Naive thymus-derived CD8-positive, alpha-beta T cell (primary cell): ENCODE measurements at regions not wholly inside any gene's neighbourhood (a gene's known extent, or its start where the extent isn't known, plus 50 kb on each side); places are given as distances from the start of the nearest gene placed in this dataset.

Source experiments
- ATAC-seq, 2 donors: fragments of 150-1000 bp; cut with Tn5 transposase in 1 of 2; sonication (Bioruptor Pico), chemical (Tn5 transposase) in 1 of 2; 1 replicate in 1 of 2; 2 replicates in 1 of 2; pipeline ENCODE4 v1.10.0; 2021; ENCODE audit warnings: mild to moderate bottlenecking in 2 of 2, moderate library complexity in 2 of 2
- POLR2A ChIA-PET: fragments of 350-600 bp; sonication (Branson Sonifier 250); formaldehyde crosslinking; loops from one replicate; lab custom pipeline; 2021; ENCODE audit warnings: antibody characterized with exemption; lab: Charles Lee
- DNase-seq, 10 donors: peaks; one replicate each; pipeline versions ENCODE4 v3.0.0 to v3.0.0-alpha.2; 2020 to 2022
- H3K27ac Mint-ChIP-seq, 10 donors: one replicate each; pipeline ENCODE4 v1.8.0; 2020 to 2022; ENCODE audit warnings: mild to moderate bottlenecking in 10 of 10, mixed read lengths in 10 of 10, moderate library complexity in 4 of 10, inconsistent platforms in 1 of 10
- H3K27me3 Mint-ChIP-seq, 5 donors: one replicate each; pipeline ENCODE4 v1.8.0; 2021 to 2022; ENCODE audit warnings: mixed read lengths in 5 of 5
- H3K36me3 Mint-ChIP-seq, 3 donors: one replicate each; pipeline ENCODE4 v1.8.0; 2020 to 2022; ENCODE audit warnings: mixed read lengths in 3 of 3, mild to moderate bottlenecking in 2 of 3, inconsistent platforms in 1 of 3
- H3K4me1 Mint-ChIP-seq, 4 donors: one replicate each; pipeline ENCODE4 v1.8.0; 2021 to 2022; ENCODE audit warnings: mixed read lengths in 4 of 4
- H3K4me3 Mint-ChIP-seq, 10 donors: one replicate each; pipeline ENCODE4 v1.8.0; 2020 to 2022; ENCODE audit warnings: mild to moderate bottlenecking in 10 of 10, mixed read lengths in 10 of 10, moderate library complexity in 6 of 10, inconsistent platforms in 1 of 10
- H3K9me3 Mint-ChIP-seq, 9 donors: one replicate each; pipeline ENCODE4 v1.8.0; 2020 to 2022; ENCODE audit warnings: mixed read lengths in 9 of 9, mild to moderate bottlenecking in 3 of 9, inconsistent platforms in 1 of 9, moderate library complexity in 1 of 9

DNA sequence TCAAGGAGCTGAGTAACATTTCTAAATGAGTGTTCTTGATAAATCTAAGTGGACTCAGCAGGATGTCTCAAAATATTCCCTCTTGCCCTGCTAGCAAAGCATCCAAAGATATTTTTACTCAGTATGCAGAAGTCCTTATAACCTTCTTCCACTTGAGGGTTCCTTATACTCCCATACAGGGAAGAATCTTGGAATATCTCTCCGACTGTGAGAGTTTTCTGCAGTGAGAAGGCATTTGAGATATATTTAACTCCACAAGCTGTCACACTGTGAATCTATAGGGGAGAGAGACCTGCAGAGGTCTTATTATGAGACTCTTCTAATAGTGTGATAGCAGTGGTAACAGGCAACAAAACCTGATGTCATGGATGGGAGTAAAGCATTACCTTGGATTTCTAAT lies 1034.5 kb upstream of the PABPC4L start:
- no peaks in the 10 kb centered on the region for H3K36me3 Mint-ChIP-seq
- no peak overlapping the region for H3K27ac Mint-ChIP-seq
- POLR2A ChIA-PET, result no interaction called here
- DNase-seq (no peak), ATAC-seq (no peak)
- no peak overlapping the region for H3K4me3 Mint-ChIP-seq
- no peaks in the 10 kb centered on the region for H3K27me3 Mint-ChIP-seq
- H3K9me3 Mint-ChIP-seq, result peaks cover 0 to 10% (median 0%) of the 10 kb centered on the region in 9 donors
- H3K4me1 Mint-ChIP-seq, result no peaks in the 10 kb centered on the region

DNA sequence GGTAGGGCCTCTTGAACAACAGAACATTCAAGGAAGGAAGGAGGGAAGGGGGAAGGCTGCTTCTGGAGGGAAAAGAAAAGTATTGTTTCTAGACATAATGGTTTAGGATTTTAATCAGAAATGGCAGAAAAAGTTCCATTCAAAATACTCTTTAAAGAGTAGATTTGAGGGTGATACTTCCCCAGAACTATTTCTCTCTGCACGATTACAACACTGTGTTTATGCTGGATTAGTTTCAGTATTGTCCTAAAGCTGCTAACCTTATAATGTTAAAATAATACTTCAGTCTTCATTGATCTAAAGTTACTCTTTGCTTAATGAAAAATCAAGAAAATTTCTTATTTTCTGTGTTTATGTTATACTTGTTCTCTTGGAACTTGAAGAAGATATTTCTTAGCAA lies 1026.3 kb upstream of the PABPC4L start:
- ATAC-seq (no peak), DNase-seq (no peak)
- Mint-ChIP-seq H3K27ac (no peak overlapping the region), H3K36me3 (no peaks in the 10 kb centered on the region), H3K9me3 (peaks cover 0 to 23% (median 5%) of the 10 kb centered on the region in 9 donors), H3K27me3 (no peaks in the 10 kb centered on the region), H3K4me1 (no peaks in the 10 kb centered on the region), H3K4me3 (no peak overlapping the region)
- POLR2A ChIA-PET, result no interaction called here

DNA sequence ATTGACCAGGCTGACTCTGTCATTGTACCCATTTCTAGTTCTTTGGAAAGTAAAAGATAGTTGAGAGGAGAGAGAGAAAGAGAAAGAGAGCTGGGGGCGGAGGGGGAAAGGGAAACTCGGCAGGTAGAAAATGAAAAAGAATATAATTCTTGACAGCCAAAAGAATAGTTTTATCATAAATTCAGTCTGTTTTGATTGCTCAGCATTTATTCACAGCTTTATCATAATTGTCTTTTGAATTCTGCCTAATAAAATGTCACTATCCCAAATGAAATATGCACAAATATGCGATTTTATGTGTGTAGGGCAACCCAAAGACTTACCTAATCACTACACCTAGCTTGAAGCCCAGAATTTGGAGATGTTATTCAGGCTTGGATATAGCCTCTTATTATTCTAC lies 1024.0 kb upstream of the PABPC4L start:
- DNase-seq, result no peak
- H3K4me3 Mint-ChIP-seq, result no peak overlapping the region
- peaks cover 0 to 23% (median 5%) of the 10 kb centered on the region in 9 donors for H3K9me3 Mint-ChIP-seq
- ATAC-seq, result no peak
- POLR2A ChIA-PET, result no interaction called here
- H3K36me3 Mint-ChIP-seq, result no peaks in the 10 kb centered on the region
- no peaks in the 10 kb centered on the region for H3K4me1 Mint-ChIP-seq
- H3K27me3 Mint-ChIP-seq, result no peaks in the 10 kb centered on the region
- H3K27ac Mint-ChIP-seq, result no peak overlapping the region

DNA sequence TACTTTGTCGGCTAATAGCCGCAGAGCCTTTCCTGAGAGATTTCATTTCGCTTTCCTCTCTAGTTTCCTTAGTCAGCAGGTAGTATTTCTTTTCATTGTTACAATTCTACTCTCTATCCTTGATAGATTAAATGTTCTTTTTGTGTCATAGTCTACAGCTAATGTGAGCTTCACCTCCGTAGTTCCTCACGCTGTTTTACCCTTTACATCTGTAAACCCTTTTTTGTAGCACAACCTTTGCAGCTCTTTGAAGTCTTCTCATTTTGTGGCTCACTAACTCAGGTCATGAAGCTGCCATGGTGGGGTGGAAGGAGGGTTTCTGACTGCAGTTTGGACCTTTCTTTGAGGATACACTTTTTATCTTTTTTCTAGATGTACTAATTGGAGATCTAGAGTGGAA lies 1008.8 kb upstream of the PABPC4L start:
- Mint-ChIP-seq H3K4me1 (no peaks in the 10 kb centered on the region), H3K9me3 (peaks cover 0 to 26% (median 2%) of the 10 kb centered on the region in 9 donors), H3K27ac (no peak overlapping the region), H3K36me3 (no peaks in the 10 kb centered on the region), H3K4me3 (no peak overlapping the region), H3K27me3 (no peaks in the 10 kb centered on the region)
- DNase-seq (no peak), ATAC-seq (no peak)
- POLR2A ChIA-PET, result no interaction called here

DNA sequence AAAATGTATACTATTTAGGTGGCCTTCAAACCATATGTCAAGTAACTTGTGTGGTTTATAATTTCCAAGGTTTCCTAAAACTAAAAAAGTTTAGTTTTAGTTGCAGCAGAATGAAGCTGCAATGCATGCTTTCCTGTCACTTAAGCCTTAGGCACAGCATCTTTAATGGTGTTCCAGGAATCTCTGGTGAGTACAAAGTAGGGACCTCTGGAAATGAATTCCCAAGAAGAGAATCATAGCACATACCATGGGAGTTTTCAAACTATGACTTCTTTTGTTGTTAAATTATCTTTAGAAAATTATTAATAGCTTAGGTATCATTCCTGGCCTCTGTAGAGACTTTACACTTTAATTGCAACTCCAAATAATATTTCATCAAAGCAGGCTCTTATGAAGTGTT lies 1005.9 kb upstream of the PABPC4L start:
- DNase-seq (no peak), ATAC-seq (no peak)
- Mint-ChIP-seq H3K4me3 (no peak overlapping the region), H3K36me3 (no peaks in the 10 kb centered on the region), H3K27me3 (no peaks in the 10 kb centered on the region), H3K9me3 (peaks cover 0 to 12% (median 3%) of the 10 kb centered on the region in 9 donors), H3K27ac (no peak overlapping the region), H3K4me1 (no peaks in the 10 kb centered on the region)
- POLR2A ChIA-PET, result no interaction called here

DNA sequence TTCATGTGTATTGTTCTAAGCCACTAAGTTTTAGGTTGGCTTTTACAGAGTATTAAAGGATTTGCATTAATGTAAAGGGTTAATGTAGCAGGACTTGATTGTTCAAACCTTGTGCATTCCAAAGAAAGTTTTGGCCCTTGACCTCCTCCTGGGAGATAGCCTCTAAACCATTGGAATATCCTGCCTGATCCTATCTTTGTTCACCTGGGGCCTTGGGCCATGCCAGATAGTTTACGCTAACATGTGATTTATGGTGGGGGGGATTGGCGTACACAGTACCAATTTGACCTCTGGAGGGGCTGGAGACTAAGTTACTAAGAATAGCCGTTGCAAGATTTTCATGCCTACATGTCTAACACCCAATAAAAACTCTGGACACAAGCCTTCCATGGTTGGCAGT lies 1002.7 kb upstream of the PABPC4L start:
- ATAC-seq (no peak), DNase-seq (no peak)
- no peak overlapping the region for H3K27ac Mint-ChIP-seq
- no peaks in the 10 kb centered on the region for H3K4me1 Mint-ChIP-seq
- H3K4me3 Mint-ChIP-seq, result no peak overlapping the region
- POLR2A ChIA-PET, result no interaction called here
- H3K36me3 Mint-ChIP-seq, result no peaks in the 10 kb centered on the region
- H3K9me3 Mint-ChIP-seq, result peaks cover 0 to 6% (median 2%) of the 10 kb centered on the region in 9 donors
- H3K27me3 Mint-ChIP-seq, result no peaks in the 10 kb centered on the region

DNA sequence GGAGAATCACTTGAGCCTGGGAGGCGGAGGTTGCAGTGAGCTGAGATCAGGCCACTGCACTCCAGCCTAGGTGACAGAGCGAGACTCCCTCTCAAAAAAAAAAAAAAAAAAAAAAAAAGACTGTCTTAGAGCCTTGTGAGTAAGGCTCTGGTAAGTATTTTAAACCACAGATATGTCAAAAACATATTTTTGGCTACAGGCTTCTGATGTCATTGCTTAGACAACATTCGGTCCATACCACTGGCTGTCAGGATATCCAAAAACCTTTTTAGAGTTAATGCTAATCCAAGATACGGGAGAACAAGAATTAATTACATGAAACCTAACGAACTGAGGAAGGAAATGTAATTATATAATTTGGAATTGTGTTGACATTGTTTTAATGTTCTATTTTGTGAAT lies 999.5 kb upstream of the PABPC4L start:
- POLR2A ChIA-PET, result no interaction called here
- Mint-ChIP-seq H3K9me3 (peaks cover 0 to 6% (median 2%) of the 10 kb centered on the region in 9 donors), H3K4me1 (no peaks in the 10 kb centered on the region), H3K27me3 (no peaks in the 10 kb centered on the region), H3K4me3 (no peak overlapping the region), H3K36me3 (no peaks in the 10 kb centered on the region), H3K27ac (no peak overlapping the region)
- no peak for DNase-seq
- no peak for ATAC-seq

DNA sequence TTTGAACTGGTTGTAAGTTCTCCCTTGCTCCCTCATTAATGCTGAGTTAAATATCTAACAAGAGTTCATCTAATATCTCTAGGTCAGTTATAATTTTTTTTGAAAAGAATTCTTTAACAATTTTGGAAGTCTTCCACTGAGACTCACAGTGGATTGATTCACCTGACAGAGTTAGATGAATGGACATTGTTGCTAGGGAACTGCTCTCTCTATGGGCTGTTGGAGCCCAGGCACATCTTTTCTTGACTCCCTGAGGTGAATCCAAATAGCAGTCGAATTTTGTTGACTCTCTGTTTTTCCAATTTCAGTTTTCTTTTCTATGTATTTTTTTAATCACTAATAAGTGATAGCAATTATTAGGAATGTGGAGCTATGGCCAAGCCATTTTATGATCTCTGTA lies 996.1 kb upstream of the PABPC4L start:
- DNase-seq (no peak), ATAC-seq (no peak)
- no peak overlapping the region for H3K4me3 Mint-ChIP-seq
- POLR2A ChIA-PET, result no interaction called here
- no peaks in the 10 kb centered on the region for H3K4me1 Mint-ChIP-seq
- H3K36me3 Mint-ChIP-seq, result no peaks in the 10 kb centered on the region
- H3K9me3 Mint-ChIP-seq, result peaks cover 0 to 10% (median 1%) of the 10 kb centered on the region in 9 donors
- no peak overlapping the region for H3K27ac Mint-ChIP-seq
- no peaks in the 10 kb centered on the region for H3K27me3 Mint-ChIP-seq

DNA sequence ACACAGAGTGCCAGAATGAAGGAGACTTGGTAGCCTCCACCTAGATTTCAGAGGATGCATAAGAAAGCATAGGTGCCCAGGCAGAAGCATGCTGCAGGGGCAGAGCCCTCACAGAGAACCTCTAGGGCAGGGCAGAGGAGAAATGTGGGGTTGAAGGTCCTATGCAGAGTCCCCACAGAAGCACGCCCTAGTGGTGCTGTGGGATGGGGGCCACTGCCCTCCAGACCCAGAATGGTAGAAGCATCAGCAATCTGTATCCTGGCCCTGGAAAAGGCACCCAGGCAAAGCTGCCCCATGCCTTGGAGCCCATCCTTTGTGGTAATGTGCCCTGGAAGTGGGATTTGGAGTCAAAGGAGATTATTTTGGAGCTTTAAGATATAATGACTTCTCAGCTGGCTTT lies 992.9 kb upstream of the PABPC4L start:
- no peak for ATAC-seq
- H3K9me3 Mint-ChIP-seq, result peaks cover 0 to 15% (median 5%) of the 10 kb centered on the region in 9 donors
- H3K4me3 Mint-ChIP-seq, result no peak overlapping the region

DNA sequence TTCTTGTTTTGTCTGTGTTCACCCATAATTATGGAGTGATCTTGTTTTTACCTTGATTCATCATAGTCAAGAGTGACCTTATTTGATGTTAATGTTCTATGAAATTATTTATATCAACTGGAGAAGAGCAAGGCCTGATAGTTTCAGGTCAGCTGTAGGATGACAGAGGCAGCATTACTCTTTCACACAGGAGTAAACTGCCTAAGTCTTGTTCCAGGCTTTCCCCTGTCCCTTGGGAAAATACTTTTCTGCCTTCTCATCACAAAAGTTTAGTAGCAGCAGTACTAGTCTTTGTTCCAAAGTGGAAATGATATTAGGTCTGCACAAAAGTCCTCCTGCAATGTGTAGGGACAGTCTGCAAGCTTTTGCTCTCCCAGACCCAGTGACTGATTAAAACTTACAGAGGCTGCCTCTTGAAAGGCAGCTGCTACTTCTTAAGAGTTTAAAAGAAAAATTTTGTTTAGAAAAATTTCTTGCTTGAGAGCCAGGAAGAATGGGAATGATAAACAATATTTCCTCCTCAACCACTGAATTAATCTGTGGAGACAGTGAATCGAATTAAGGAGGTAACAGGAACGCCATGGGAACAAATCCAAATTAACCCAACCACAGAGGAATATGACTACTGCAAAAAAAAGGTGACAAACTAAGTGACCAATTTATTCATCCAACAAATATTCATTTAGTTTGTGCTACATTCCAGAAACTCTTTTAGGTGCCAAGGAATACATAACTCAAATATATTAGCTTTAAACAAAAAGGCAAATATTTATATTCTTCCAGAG lies 991.4 kb upstream of the PABPC4L start:
- Mint-ChIP-seq H3K27me3 (no peaks in the 10 kb centered on the region), H3K4me3 (no peak overlapping the region), H3K27ac (no peak overlapping the region), H3K4me1 (no peaks in the 10 kb centered on the region), H3K36me3 (no peaks in the 10 kb centered on the region), H3K9me3 (peaks cover 0 to 14% (median 6%) of the 10 kb centered on the region in 9 donors)
- ATAC-seq (no peak), DNase-seq (no peak)
- POLR2A ChIA-PET, result no interaction called here

More for the DNA sequence above, 992.9 kb upstream of the PABPC4L start:
- H3K27ac Mint-ChIP-seq, result no peak overlapping the region
- no peaks in the 10 kb centered on the region for H3K4me1 Mint-ChIP-seq
- H3K27me3 Mint-ChIP-seq, result no peaks in the 10 kb centered on the region
- DNase-seq, result no peak
- no peaks in the 10 kb centered on the region for H3K36me3 Mint-ChIP-seq
- POLR2A ChIA-PET, result no interaction called here

DNA sequence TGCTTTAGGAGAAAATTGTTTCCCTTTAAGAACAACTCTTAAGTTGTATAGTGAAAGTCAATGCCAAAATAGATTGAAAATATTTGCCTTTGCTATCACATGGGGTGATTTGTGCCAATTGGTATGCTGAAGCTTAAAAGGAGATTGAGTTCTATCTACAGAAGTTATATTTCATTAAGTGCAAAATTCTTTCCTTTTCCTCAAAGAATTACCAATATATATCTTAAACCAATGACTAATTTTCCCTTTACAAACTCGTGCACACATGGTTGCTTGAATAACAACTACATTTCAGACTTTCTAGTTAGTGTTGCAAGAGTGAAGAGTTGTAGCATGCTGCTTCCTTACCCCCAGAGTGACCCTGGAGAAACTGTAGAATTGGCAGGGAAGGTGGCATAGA lies 990.0 kb upstream of the PABPC4L start:
- Mint-ChIP-seq H3K4me1 (no peaks in the 10 kb centered on the region), H3K36me3 (no peaks in the 10 kb centered on the region), H3K4me3 (no peak overlapping the region), H3K9me3 (peaks cover 0 to 15% (median 6%) of the 10 kb centered on the region in 9 donors), H3K27me3 (no peaks in the 10 kb centered on the region), H3K27ac (no peak overlapping the region)
- DNase-seq (no peak), ATAC-seq (no peak)
- POLR2A ChIA-PET, result no interaction called here

DNA sequence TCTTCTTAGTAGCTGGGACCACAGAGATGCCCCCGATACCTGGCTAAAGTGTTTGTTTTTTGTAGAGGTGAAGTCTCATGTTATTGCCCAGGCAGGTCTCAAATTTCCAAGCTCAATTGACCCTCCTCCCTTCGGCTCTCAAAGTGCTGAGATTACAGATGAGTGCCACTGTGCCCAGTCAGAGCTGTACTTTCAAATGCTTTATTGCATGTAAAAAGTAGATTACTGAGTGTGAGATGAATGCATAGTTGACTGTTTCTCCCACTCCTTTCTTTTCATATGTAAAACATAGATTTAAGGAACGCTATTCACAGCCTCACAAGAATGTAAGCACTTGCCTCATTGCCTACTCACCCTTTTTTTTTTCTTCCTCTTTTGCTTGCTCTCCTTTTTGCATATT lies 984.4 kb upstream of the PABPC4L start:
- ATAC-seq (no peak), DNase-seq (no peak)
- POLR2A ChIA-PET, result no interaction called here
- Mint-ChIP-seq H3K4me3 (no peak overlapping the region), H3K36me3 (no peaks in the 10 kb centered on the region), H3K27ac (no peak overlapping the region), H3K9me3 (peaks cover 2 to 14% (median 8%) of the 10 kb centered on the region in 9 donors), H3K27me3 (no peaks in the 10 kb centered on the region), H3K4me1 (no peaks in the 10 kb centered on the region)

DNA sequence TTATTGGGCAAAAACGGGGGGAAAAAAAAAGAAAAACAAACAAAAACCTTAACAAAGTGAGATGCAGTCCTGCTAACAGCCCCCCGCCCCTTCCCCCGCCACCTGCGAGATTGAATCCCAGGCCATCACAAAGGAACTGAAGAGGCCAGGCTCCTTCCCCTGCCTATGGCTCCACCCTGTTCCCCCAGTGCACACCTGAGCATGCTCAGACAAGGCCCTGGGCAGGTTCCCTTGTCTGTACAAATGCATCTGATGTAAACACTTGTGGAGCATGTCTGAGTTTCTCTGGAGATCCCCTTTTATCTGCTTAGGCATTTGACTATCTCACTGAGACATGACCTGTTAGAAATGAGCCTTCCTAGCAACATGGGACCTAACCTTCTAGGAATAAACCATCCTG lies 983.7 kb upstream of the PABPC4L start:
- Mint-ChIP-seq H3K27me3 (no peaks in the 10 kb centered on the region), H3K9me3 (peaks cover 3 to 21% (median 11%) of the 10 kb centered on the region in 9 donors), H3K4me3 (no peak overlapping the region), H3K27ac (no peak overlapping the region), H3K4me1 (no peaks in the 10 kb centered on the region), H3K36me3 (no peaks in the 10 kb centered on the region)
- DNase-seq (no peak), ATAC-seq (no peak)
- POLR2A ChIA-PET, result no interaction called here

DNA sequence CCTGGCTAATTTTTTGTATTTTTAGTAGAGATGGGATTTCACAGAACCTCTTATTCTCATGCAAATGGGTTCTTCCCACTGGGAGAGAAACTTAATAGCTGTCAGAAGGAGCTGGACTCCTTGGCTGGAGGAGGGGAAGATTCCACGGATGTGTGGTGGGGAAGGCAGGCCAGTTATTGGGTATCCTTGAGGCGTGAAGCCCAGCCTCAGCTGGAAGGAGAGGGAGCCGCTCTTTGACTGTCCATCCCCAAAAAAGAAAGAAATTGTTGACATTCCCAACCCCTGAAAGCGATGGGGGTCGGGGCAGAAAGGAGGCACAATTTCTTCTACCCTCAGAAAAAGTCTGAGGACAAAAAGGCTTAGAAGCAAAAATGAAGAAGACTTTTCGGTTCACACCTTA lies 983.1 kb upstream of the PABPC4L start:
- no peaks in the 10 kb centered on the region for H3K36me3 Mint-ChIP-seq
- peaks cover 0 to 23% (median 11%) of the 10 kb centered on the region in 9 donors for H3K9me3 Mint-ChIP-seq
- ATAC-seq (no peak), DNase-seq (no peak)
- POLR2A ChIA-PET, result no interaction called here
- no peaks in the 10 kb centered on the region for H3K27me3 Mint-ChIP-seq
- H3K4me1 Mint-ChIP-seq, result no peaks in the 10 kb centered on the region
- H3K27ac Mint-ChIP-seq, result no peak overlapping the region
- H3K4me3 Mint-ChIP-seq, result no peak overlapping the region
